ENCODE measurements at regions not wholly inside any gene's neighbourhood (a gene's known extent, or its start where the extent isn't known, plus 50 kb on each side); places are given as distances from the start of the nearest gene placed in this dataset.
"Not testable (repeated sequence)": the region's sequence is repeated elsewhere in the genome, so short reads cannot be mapped to it uniquely, and the experiment has no call there.

GRCh38 chr7:109864230-109864629 lies 1226.7 kb upstream of the LRRN3 start:
- Histone ChIP-seq H3K27me3 (ENCODE audit: control insufficient read depth, insufficient read depth, low read length) (no peaks in the 10 kb centered on the region), H3K27ac (ENCODE audit: low read length) (no peak overlapping the region), H3K9me3 (ENCODE audit: control insufficient read depth, low read depth, low read length) (no peaks in the 10 kb centered on the region), H3K36me3 (ENCODE audit: control insufficient read depth, insufficient read depth, low read length) (no peaks in the 10 kb centered on the region), H3K4me3 (ENCODE audit: low read length) (no peak overlapping the region), H3K4me1 (ENCODE audit: control insufficient read depth, insufficient read depth, low read length) (no peaks in the 10 kb centered on the region)
- DNase-seq: no peak

GRCh38 chr7:109868215-109868860 lies 1222.6 kb upstream of the LRRN3 start:
- H3K27me3 ChIP-seq (ENCODE audit: control insufficient read depth, insufficient read depth, low read length): no peaks in the 10 kb centered on the region
- H3K4me1 ChIP-seq (ENCODE audit: control insufficient read depth, insufficient read depth, low read length): no peaks in the 10 kb centered on the region
- no peak overlapping the region for H3K27ac ChIP-seq (ENCODE audit: low read length)
- H3K4me3 ChIP-seq (ENCODE audit: low read length): no peak overlapping the region
- no CpG with 5 or more reads among the region's 1 CpG for WGBS (ENCODE audit: insufficient coverage, low lambda C conversion rate)
- no peaks in the 10 kb centered on the region for H3K9me3 ChIP-seq (ENCODE audit: control insufficient read depth, low read depth, low read length)
- no peaks in the 10 kb centered on the region for H3K36me3 ChIP-seq (ENCODE audit: control insufficient read depth, insufficient read depth, low read length)
- no peak for DNase-seq

DNA sequence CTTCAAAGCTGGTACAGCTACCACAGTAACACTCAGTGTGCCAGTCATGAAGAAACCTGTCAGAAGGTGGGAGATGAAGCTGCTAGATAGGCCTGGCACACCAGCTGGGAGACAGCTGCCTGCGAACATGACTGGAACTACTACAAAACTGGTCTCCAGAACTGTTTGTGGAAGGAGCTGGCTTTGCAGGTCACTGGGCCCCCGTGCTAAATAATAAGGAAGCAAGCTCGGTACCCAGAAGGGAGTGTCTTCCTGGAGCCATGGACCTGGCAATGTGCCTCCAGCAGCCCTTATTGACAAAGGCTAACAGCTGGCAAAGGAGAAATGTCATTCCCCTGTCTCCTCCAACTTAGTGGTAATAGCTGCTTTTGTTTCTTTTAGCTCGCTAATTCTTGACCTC lies 1217.6 kb upstream of the LRRN3 start:
- 100% methylated on average over 1 of the region's 4 CpGs for WGBS (ENCODE audit: insufficient coverage, low lambda C conversion rate)

DNA sequence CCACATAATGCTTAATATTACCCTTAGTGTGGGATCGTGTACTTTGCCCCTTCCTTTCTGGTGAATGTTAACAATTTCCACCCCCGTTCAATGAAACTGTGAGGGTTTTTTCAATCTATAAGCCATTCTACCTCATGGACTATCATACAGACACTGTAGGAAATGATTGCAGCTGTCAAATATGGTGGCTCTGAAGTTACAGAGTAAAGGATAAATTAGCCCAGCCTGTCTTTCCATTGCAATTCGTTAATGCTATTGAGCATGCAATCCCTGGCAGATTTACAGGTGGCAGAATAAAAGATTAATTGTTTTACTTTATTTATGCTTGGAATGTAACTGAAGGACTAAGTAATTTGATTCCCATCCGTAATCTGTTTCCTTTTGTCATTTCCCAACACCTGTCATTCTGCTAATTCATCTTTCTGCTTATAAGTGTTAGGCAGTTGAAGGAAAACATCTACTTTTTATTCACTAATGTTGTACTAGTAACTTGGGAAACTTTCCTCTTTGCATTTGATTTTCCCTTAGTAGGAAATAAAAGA lies 1211.6 kb upstream of the LRRN3 start:
- Histone ChIP-seq H3K9me3 (ENCODE audit: control insufficient read depth, low read depth, low read length) (no peaks in the 10 kb centered on the region), H3K27ac (ENCODE audit: low read length) (no peak overlapping the region), H3K4me1 (ENCODE audit: control insufficient read depth, insufficient read depth, low read length) (no peaks in the 10 kb centered on the region), H3K4me3 (ENCODE audit: low read length) (no peak overlapping the region), H3K27me3 (ENCODE audit: control insufficient read depth, insufficient read depth, low read length) (no peaks in the 10 kb centered on the region), H3K36me3 (ENCODE audit: control insufficient read depth, insufficient read depth, low read length) (no peaks in the 10 kb centered on the region)
- 70% methylated on average over 3 of the region's 4 CpGs for WGBS (ENCODE audit: insufficient coverage, low lambda C conversion rate)
- no peak for DNase-seq

More for the DNA sequence above, 1217.6 kb upstream of the LRRN3 start:
- Histone ChIP-seq H3K36me3 (ENCODE audit: control insufficient read depth, insufficient read depth, low read length) (no peaks in the 10 kb centered on the region), H3K4me1 (ENCODE audit: control insufficient read depth, insufficient read depth, low read length) (no peaks in the 10 kb centered on the region), H3K4me3 (ENCODE audit: low read length) (no peak overlapping the region), H3K27me3 (ENCODE audit: control insufficient read depth, insufficient read depth, low read length) (no peaks in the 10 kb centered on the region), H3K9me3 (ENCODE audit: control insufficient read depth, low read depth, low read length) (no peaks in the 10 kb centered on the region), H3K27ac (ENCODE audit: low read length) (no peak overlapping the region)
- DNase-seq: peak in 1 of 2 donors; percentile 7

- Histone ChIP-seq H3K27me3 (ENCODE audit: control insufficient read depth, insufficient read depth, low read length) (no peaks in the 10 kb centered on the region), H3K36me3 (ENCODE audit: control insufficient read depth, insufficient read depth, low read length) (no peaks in the 10 kb centered on the region), H3K9me3 (ENCODE audit: control insufficient read depth, low read depth, low read length) (no peaks in the 10 kb centered on the region), H3K4me1 (ENCODE audit: control insufficient read depth, insufficient read depth, low read length) (no peaks in the 10 kb centered on the region), H3K27ac (ENCODE audit: low read length) (no peak overlapping the region), H3K4me3 (ENCODE audit: low read length) (no peak overlapping the region)
- no peak for DNase-seq
- WGBS (ENCODE audit: insufficient coverage, low lambda C conversion rate): no CpG with 5 or more reads among the region's 1 CpG
Measured at GRCh38 chr7:109890622-109891021, 1200.3 kb upstream of the LRRN3 start.

DNA sequence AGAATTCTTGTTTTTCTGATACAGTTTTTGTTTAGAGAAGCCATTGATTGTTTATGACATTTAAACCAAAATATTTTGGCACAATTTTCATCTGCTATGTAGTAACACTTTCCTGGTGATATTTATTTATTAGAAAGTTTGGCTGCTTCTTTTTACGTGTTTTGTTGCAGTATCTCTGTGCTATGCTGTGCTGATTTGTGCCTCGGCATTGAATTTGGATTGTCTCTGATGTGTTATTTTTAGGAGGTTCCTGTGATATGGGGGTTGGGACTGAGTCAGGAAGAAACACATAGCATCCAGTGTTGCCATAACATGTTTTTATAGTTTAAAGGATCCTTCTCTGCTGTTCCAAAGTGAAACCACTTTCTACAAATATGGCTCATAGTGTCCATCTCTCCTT lies 1197.7 kb upstream of the LRRN3 start:
- Histone ChIP-seq H3K4me3 (ENCODE audit: low read length) (no peak overlapping the region), H3K27ac (ENCODE audit: low read length) (no peak overlapping the region), H3K36me3 (ENCODE audit: control insufficient read depth, insufficient read depth, low read length) (no peaks in the 10 kb centered on the region), H3K4me1 (ENCODE audit: control insufficient read depth, insufficient read depth, low read length) (no peaks in the 10 kb centered on the region), H3K27me3 (ENCODE audit: control insufficient read depth, insufficient read depth, low read length) (no peaks in the 10 kb centered on the region), H3K9me3 (ENCODE audit: control insufficient read depth, low read depth, low read length) (no peaks in the 10 kb centered on the region)
- no peak for DNase-seq
- no CpG with 5 or more reads among the region's 2 CpGs for WGBS (ENCODE audit: insufficient coverage, low lambda C conversion rate)

GRCh38 chr7:109895536-109895935 lies 1195.4 kb upstream of the LRRN3 start:
- H3K27me3 ChIP-seq (ENCODE audit: control insufficient read depth, insufficient read depth, low read length): no peaks in the 10 kb centered on the region
- 100% methylated on average over 1 of the region's 3 CpGs for WGBS (ENCODE audit: insufficient coverage, low lambda C conversion rate)
- no peaks in the 10 kb centered on the region for H3K36me3 ChIP-seq (ENCODE audit: control insufficient read depth, insufficient read depth, low read length)
- H3K4me1 ChIP-seq (ENCODE audit: control insufficient read depth, insufficient read depth, low read length): no peaks in the 10 kb centered on the region
- no peak overlapping the region for H3K4me3 ChIP-seq (ENCODE audit: low read length)
- H3K27ac ChIP-seq (ENCODE audit: low read length): no peak overlapping the region
- DNase-seq: no peak
- no peaks in the 10 kb centered on the region for H3K9me3 ChIP-seq (ENCODE audit: control insufficient read depth, low read depth, low read length)

DNA sequence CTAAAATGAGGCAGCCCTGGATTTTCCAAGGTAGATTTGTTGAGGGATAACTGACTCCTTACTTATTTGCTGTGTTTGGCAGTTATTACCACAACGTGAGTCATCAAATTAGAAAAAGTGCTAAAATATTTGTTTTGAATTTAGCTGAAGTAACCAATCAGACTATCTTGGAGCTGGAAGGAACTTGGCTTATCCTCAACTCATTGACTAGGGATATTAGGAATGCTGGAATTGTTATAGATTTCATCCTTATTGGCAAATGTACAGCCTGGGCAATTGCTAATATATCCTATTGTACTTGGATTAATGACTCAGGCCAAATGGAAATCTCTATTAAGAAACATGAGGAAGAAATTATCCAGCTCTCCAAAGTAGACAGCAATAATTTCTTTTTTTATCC lies 1189.0 kb upstream of the LRRN3 start:
- WGBS (ENCODE audit: insufficient coverage, low lambda C conversion rate): no CpG with 5 or more reads among the region's 1 CpG
- H3K27me3 ChIP-seq (ENCODE audit: control insufficient read depth, insufficient read depth, low read length): no peaks in the 10 kb centered on the region
- no peak for DNase-seq
- no peaks in the 10 kb centered on the region for H3K36me3 ChIP-seq (ENCODE audit: control insufficient read depth, insufficient read depth, low read length)
- no peaks in the 10 kb centered on the region for H3K9me3 ChIP-seq (ENCODE audit: control insufficient read depth, low read depth, low read length)
- H3K4me3 ChIP-seq (ENCODE audit: low read length): no peak overlapping the region
- no peak overlapping the region for H3K27ac ChIP-seq (ENCODE audit: low read length)
- no peaks in the 10 kb centered on the region for H3K4me1 ChIP-seq (ENCODE audit: control insufficient read depth, insufficient read depth, low read length)

DNA sequence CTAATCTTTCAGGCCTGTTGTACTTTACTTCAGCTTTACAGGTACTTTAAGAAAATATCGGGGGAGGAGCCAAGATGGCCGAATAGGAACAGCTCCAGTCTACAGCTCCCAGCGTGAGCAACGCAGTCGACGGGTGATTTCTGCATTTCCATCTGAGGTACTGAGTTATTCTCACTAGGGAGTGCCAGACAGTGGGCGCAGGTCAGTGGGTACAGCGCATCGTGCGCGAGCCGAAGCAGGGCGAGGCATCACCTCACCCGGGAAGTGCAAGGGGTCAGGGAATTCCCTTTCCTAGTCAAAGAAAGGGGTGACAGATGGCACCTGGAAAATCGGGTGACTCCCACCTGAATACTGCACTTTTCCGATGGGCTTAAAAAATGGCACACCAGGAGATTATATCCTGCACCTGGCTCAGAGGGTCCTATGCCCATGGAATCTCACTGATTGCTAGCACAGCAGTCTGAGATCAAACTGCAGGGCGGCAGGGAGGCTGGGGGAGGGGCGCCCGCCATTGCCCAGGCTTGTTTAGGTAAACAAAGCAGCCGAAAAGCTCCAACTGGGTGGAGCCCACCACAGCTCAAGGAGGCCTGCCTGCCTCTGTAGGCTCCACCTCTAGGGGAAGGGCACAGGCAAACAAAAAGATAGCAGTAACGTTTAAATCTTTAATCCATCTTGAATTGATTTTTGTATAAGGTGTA lies 1185.4 kb upstream of the LRRN3 start:
- no CpG with 5 or more reads among the region's 21 CpGs for WGBS (ENCODE audit: insufficient coverage, low lambda C conversion rate)
- not testable (repeated sequence) for H3K4me3 ChIP-seq (ENCODE audit: low read length); DNase-seq; H3K27ac ChIP-seq (ENCODE audit: low read length); H3K4me1 ChIP-seq (ENCODE audit: control insufficient read depth, insufficient read depth, low read length); H3K27me3 ChIP-seq (ENCODE audit: control insufficient read depth, insufficient read depth, low read length); H3K9me3 ChIP-seq (ENCODE audit: control insufficient read depth, low read depth, low read length); H3K36me3 ChIP-seq (ENCODE audit: control insufficient read depth, insufficient read depth, low read length)

DNA sequence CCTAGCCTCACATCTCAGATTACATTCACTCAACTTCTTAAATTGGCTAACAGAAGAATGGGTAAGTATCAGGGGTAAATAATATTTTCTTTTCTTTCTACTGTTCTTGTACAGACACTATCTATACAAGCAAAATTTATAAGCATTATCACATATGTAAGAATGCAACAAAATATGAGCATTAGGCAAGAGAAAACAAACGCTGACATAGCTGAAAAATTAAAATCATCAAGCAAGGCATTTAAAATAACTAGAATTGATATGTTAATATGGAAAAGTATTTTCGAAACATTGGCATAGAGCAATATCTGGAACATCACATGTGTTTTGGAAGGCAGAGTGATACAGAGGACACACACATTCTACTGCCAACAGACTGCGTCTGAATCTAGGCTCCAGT lies 1175.3 kb upstream of the LRRN3 start:
- WGBS (ENCODE audit: insufficient coverage, low lambda C conversion rate): 100% methylated on average over 1 of the region's 3 CpGs

GRCh38 chr7:109926738-109927137 lies 1164.2 kb upstream of the LRRN3 start:
- no CpG with 5 or more reads among the region's 2 CpGs for WGBS (ENCODE audit: insufficient coverage, low lambda C conversion rate)
- H3K4me3 ChIP-seq (ENCODE audit: low read length): no peak overlapping the region

More for the DNA sequence above, 1175.3 kb upstream of the LRRN3 start:
- no peak overlapping the region for H3K27ac ChIP-seq (ENCODE audit: low read length)
- H3K4me1 ChIP-seq (ENCODE audit: control insufficient read depth, insufficient read depth, low read length): no peaks in the 10 kb centered on the region
- H3K36me3 ChIP-seq (ENCODE audit: control insufficient read depth, insufficient read depth, low read length): no peaks in the 10 kb centered on the region
- no peak overlapping the region for H3K4me3 ChIP-seq (ENCODE audit: low read length)
- H3K9me3 ChIP-seq (ENCODE audit: control insufficient read depth, low read depth, low read length): no peaks in the 10 kb centered on the region
- no peak for DNase-seq
- no peaks in the 10 kb centered on the region for H3K27me3 ChIP-seq (ENCODE audit: control insufficient read depth, insufficient read depth, low read length)

More at GRCh38 chr7:109926738-109927137, 1164.2 kb upstream of the LRRN3 start:
- no peak for DNase-seq
- H3K27me3 ChIP-seq (ENCODE audit: control insufficient read depth, insufficient read depth, low read length): no peaks in the 10 kb centered on the region
- no peaks in the 10 kb centered on the region for H3K9me3 ChIP-seq (ENCODE audit: control insufficient read depth, low read depth, low read length)
- H3K27ac ChIP-seq (ENCODE audit: low read length): no peak overlapping the region
- H3K4me1 ChIP-seq (ENCODE audit: control insufficient read depth, insufficient read depth, low read length): no peaks in the 10 kb centered on the region
- H3K36me3 ChIP-seq (ENCODE audit: control insufficient read depth, insufficient read depth, low read length): no peaks in the 10 kb centered on the region
